NCI-H128 (cell line): ENCODE measurements at regions not wholly inside any gene's neighbourhood (a gene's known extent, or its start where the extent isn't known, plus 50 kb on each side); places are given as distances from the start of the nearest gene placed in this dataset.
"Not testable (repeated sequence)": the region's sequence is repeated elsewhere in the genome, so short reads cannot be mapped to it uniquely, and the experiment has no call there.

Experiments
- DNase-seq: peaks from one replicate; lab custom pipeline; 2025; ENCODE audit not compliant: unreplicated experiment; lab: John Stamatoyannopoulos, UW

DNA sequence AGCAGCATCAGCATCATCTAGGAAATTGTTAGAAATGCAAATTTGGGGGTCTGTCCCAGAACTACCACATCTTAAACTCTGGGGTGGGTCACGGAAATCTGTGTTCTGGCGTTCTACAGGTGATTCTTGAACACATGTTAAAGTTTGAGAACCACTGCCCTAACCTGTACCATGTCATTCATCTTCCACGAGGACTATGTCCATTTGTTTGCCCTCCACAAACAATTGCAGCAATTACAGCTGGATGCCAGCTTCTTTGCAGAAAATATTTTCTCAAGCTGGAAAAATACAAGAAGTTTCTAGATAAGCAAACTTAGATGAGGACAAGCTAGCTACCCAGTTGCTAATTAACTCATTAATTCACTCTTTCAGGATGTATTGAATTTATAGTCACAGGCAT is 54.1 kb downstream of the MAFB start:
- no peak for DNase-seq

DNA sequence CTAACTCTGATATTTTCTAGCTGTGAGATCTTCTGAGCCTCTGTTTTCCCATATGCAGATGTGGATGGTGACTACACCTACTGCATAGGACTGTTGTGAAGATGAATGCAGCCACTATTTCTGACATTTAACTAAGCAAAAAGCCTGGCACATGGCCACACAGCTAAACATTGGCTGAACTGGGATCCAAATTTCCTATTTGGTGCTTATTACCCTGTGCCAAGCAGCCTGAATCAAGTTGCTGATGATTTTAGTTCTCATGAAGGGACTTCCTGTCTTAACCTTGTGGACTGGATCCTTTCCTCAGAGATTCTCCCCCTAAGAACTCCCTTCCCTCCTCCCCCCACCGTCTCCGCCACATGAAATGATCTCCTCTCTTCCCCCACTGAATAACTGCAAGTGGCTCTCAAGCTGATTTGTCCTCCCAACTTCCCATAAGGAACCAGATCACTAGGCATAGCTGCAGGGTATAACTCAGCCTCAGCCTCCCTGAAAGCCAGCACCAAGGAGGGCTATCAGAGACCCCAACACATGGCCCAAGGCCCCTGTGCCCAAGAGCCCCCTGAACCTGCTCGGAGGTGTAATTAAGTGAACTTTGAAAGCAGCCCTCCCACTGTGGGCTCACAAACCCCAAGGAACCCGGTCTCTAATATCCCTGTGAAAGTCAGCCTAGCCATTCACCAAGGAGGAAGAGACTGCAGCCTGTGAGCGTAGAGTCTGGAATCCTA is 55.7 kb downstream of the MAFB start:
- DNase-seq, result no peak

DNA sequence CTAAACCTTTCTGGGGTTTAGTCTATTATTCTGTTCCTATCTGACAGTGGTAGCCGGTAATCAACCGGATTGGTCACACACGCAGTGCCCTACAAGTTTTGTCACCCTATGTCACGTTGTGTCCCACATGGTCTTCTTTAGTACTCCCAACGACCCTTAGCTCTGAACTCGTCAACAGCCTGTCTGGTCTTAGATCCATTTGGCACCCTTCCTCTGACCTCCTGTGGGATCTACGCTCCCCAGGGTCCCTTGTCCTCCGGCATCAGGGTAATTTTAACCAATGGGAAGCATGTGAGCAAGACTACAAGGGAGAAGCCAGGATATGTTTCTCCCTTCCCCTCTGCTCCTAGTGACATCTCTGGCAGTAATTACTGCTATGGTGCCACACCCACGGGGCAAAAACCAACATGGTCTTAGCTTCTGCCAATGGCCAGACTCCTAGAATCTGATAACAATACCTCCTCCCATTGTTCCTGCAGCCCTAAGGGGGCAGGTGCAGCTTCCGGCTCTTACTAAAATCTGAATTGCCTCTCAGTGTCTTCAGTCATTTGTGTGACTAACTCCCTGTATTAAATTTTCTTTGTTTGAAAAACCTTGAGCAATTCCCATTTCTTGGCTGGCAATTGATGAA is 56.6 kb downstream of the MAFB start:
- no peak for DNase-seq

DNA sequence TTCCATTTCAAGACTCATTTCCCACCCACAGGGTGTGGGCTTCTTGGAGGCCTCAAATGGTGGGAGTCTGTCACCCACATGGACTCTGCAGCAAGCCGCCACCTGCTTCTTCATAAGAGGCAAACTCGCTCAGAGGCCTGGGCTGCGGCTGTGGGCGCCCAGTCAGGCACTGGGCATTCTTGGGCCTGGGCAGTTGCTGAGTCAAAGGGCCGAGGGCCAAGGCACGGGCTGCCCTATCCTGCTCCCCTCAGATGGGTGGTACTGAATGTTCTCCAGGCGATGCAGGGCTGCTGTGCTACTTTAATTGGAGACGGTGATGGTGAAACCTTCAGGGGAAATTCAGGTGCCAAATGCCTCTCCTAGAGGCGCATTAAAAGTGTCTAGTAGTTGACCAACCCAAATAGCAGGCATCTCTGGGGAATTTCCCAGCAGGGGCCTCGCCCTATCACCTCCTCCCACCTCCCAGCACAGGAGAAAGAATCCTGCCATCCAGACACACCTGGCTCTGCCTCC is 57.9 kb downstream of the MAFB start:
- no peak for DNase-seq

DNA sequence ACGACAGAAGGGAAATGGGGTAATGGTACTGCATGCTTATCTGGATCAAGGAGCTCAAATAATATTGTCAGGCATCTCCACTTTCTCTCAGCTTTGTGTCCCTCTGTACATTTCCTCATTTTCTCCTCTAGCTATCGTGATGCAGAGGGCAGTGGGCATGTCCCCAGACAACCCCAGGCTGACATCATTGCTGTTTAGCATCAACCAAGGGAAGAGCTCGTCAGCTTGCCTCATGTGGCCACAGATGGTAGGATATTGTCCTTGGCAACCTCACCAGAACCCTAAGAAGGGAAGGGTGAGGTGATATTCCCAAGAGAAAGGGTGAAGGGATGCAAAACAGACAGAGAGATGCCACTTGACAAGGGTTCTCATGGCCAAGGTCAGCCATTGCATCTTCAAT is 58.3 kb downstream of the MAFB start:
- no peak for DNase-seq

DNA sequence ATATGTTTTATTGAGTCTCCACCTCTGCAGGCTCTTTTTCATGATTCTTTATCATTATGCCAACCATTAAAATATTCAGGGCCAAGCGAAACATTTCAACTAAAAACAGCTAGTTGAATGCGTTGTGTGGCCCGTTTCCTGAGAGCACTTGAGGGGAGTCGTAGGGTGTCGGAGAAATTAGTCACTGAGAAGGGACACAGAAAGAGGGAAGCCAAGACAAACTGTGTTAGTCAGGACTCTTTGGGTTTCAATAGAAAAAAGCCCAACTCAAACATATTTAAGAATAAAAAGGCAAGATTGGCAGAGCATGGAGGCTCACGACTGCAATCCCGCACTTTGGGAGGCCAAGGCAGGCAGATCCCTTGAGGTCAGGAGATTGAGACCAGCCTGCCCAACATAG is 58.9 kb downstream of the MAFB start:
- no peak for DNase-seq

DNA sequence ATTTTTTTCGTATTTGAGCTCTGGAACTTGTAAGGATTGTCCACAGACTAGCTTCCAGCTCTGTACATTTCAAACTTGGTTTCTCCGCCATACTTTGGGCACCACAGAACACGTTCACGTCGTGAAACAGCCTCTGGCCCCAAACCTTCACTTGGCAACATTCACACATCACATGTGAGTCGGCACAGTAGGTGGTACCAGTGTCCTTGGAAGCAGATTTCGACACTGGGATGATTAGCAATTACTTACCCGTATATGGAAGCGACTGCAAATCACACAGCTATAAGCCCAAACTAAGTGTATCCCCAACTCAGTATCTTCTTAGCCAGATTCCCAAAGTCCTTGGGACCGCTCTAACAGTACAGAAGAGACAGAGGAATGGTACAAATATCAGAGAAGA is 60.2 kb downstream of the MAFB start:
- no peak for DNase-seq

DNA sequence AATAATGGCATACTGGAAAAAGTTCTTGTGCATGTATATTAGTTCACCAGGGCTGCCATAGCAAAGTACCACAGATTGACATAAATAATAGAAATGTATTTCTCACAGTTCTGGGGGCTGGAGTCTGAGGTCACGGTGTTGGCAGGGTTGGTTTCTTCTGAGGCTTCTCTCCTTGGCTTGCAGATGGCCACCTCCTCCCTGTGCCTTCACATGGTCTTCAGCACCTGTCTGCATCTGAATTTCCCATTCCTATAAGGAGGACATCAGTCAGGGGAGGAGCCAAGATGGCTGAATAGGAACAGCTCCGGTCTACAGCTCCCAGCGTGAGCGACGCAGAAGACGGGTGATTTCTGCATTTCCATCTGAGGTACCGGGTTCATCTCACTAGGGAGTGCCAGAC is 70.0 kb downstream of the MAFB start:
- DNase-seq, result not testable (repeated sequence)

DNA sequence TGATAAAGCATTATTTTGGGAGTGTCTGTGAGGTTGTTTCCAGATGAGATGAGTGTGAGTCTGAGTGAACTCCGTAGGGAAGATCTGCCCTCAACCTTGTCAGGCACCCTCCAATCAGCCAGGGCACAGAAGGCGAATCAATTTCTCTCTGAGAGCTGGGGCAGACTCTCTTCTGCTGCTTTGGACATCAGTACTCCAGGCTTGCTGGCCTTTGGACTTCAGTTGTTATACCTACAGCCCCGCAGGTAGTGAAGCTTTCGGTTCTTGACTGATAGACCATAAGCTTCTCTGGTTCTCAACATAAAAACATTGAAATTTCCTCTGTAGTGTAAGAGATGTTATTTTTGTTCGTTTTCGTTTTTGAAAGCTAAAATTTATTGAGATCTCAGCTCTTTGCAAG is 71.4 kb downstream of the MAFB start:
- DNase-seq, result no peak

DNA sequence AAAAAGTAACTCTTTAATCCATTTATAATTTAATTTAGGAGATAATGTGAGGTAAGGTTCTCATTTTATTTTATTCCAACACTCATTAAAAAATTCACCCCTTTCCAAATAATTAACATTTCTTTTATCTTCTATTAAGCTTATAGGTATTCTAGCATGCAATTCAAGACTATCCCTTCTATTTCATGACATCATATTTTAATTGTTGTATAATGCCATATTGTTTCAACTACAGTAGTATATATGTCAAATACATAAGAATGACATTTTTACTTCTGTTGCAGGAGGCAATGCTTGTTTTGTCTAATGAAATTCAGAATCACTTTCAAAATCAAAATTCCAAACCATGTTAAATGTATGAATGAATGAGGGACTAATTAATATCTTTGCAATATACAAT is 76.2 kb downstream of the MAFB start:
- no peak for DNase-seq

DNA sequence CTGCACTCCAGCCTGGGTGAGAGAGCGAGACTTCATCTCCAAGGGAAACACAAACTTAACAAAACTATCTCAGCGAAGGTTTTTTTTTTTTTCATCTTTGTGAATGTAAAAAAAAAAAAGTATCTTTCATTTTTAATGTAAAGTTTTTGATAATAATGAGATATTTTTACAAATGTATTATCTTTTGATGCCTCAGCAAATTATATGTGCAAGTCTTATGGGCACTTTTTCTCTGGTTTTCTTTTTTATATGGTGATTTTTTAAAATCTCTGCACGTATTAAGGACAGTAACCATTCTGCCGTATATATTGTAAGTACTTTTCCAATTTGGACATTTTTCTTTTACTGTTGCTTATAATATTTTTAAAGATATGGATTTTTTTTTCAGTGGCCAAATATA is 76.8 kb downstream of the MAFB start:
- no peak for DNase-seq

DNA sequence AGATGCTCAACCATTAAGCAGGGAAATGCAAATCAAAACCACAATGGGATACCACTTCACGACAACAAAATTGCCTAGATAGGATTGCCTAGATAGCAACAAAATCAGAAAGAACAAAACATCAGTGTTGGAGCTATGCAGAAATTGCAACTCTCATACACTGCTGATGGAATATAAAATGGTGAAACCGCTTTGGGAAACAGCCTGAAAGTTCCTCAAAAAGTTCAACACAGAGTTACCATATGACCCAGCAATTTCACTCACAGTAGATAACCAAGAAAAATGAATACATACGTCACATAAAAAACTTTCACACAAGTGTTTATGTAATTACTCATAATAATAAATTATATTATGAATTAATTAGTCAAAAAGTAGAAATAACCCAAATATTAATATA is 78.3 kb downstream of the MAFB start:
- DNase-seq, result no peak

DNA sequence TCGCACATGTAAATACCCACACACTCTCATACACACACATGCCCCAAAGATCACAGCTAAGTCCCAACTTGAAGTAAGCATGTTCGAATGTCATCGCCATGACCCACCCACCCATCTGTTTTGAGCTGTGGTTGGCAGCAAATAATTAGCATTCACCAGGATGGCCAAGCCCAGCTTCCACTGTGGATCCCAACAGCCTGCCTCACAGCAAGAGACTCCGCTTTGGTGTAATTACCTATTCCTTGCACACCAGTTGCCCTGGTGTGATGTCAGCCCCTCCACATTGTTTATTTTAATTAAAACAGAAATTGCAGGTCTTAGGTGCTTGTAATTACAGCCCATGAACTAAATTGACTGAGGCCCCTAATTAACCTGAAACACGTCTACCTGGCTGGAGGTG is 81.1 kb downstream of the MAFB start:
- DNase-seq, result no peak

DNA sequence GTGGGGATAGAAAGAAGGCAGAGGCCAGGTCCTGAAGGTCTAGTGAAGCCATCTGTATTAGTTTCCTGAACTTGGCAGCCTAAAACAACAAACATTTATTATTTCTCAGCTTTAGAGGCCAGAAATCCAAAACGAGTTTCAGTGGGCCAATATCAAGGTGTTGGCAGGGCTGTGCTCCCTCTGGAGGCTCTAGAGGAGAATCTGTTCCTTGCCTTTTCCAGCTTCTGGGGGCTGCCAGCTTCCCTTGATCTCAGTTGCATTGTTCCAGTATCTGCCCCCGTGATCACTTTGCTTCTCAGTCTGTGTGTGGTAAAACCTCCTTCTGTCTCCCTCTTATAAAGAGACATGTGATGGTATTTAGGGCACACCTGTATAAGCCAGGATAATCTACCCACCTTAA is 82.4 kb downstream of the MAFB start:
- DNase-seq, result no peak

DNA sequence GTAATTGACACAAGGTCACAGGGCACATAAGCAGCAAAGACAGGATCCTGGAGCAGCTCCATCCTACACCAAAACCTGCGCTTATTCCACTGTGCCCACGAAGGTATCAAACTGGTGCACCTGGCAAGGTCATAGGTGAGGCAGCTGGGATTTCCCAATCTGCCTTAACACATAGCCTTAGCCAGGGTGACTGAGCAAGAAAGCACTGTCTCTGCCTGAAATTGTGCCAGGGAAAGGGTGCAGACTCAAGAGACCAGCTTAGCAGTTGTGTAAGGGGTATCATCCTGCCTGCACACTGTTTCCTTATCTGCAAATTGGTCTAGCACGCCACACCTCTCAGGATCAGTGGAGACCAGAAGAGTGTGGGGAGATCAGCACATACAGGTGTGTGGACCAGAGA is 82.8 kb downstream of the MAFB start:
- DNase-seq, result no peak

DNA sequence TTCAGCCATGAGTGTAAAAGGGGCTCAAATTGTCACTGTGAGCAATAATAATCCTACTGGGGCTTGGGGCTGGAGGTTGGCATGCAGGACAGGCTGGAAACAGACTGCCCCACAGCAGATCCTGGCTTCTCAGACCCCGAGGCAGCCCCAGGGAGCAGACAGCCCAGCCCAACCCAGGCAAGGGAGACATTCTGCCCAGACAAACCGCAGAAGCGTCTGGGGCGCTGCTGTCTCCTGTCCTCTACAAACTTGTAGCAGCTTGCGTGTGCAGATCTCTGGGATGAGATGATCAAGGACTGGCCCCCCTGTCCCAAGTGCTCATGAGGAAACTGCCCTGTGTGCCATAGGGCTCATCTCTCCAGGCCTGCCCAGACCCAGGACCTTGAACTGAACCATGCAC is 84.6 kb downstream of the MAFB start:
- no peak for DNase-seq

DNA sequence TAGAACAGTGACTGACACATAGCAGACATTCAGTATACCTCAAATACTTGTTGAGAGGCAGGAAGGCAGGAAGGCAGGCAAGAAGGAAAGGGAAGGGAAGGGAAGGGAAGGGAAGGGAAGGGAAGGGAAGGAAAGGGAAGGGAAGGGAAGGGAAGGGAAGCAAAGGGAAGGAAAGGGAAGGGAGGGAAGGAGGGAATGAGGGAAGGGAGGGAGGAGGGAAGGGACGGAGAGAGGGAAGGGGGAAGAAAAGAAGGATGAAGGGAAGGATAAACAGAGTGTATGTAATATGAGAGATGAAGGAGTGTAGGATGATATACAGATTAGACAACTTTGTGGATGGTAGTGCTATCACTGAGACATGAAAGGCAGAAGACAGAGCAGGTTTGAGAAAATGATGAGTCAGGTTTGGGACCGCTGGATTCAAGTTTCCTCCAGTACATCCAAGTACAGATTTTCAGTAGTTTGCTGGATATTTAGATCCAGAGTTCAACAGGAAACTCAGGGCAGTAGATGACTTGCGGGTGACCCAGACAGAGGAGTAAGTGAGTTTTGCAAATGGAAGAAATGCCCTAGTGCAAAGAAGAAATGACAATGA is 85.9 kb downstream of the MAFB start:
- no peak for DNase-seq

DNA sequence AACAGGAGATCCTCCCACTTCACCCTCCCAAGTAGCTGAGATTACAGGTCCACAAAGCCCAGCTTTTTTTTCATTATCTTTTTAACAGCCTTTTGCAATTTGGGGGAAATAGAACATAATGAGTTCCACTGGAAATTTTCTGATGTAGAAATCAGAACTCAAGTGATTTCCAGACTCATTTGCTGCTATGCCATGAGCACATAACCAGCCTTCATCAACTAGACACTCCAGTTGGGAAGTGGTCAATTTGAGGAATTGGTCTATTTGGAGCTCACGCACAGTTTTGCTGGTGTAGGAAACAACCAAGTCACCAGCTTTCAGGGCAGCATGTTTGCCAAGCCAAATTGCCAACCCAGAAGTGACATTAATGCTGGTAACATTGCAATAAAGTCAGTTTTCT is 86.7 kb downstream of the MAFB start:
- DNase-seq, result no peak

DNA sequence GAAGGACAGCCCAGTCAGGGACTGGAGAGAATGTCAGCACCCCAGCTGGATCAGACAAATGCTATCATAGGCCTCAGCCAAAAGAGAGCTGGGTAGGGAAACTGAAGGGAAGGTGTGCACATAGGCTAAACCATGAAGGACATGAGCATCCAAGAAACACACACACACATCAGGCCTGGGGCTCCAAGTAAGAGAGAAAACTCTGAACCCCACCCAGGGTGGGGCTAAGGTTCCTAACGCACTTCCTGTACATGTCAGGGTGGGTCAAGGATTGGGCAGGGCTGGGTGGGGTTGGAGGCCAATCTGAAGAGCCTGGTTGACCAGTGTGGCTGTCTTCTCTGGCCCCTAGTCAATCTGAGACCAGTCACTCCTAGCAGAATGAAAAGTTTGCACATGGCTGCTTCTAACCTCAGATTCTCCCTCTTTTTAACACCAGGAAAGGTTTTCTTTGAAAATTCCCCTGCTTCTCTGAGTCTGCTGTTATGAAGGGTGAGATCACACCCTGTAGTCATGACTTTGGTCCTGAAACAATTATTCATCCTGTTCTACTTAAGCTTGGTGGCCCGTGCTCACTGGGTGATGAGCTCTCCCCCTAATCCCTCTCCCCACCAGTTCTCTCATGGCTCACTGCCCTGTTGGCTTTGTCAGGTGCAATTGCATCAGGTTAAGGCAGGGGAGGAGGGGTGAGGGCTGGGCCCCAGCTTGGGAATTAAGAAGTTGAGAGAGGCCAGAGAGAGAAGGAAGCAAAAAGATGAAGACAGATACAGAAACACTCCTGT is 88.4 kb downstream of the MAFB start:
- DNase-seq, result no peak

DNA sequence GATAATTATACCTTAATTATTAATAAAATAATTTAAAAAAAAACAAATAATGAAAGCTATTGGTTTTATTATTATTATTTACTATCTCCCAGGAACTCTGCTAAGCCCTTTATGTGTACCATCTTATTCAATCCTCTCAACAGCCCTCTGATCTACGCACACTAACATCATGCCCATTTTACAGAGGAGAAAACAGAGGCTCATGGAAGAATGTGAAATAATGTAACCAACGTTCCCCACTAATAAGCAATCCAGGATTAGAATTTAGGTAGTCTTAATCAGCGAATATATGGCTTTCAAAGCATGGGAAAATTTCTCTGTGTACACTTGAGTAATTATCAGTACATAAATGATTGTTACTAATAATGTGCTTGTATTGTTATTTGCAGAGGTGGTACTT is 89.0 kb downstream of the MAFB start:
- no peak for DNase-seq

DNA sequence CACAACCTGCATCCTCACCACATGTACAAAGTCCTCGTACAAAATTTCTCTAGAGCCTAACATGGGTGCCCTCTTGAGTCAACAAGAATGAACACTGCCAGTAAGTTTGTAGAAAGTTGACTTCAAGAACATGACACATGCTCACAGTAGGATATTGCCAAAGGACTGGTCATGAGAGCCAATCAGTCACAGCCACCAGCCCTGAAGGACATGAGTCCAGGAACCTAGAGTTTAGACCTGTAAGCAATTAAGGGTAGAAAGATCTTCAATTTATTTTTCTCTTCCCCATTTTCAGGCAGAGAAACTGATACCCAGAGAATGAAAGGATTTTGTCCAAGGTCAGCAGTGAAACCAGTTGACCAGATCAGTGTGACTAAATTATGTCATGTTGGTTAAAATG is 96.1 kb downstream of the MAFB start:
- DNase-seq, result no peak

DNA sequence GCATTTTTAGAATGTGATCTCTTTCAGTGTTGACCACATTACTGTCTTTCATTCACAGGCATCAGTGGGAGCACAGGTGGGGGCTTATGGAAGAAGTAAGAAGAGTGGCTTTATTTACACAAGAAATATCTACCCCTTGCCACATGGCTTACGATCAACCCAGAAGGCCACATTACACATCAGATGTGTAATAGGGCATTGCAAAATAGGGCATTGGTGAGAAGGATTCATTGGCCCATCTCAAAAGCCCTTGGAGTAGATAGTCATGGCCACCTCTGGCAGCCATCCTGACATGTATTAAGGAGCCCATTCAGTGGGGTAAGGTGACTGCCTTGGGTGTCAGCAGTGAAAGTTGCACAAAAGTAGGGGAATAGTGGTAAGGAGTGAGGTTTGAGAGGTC is 97.5 kb downstream of the MAFB start:
- DNase-seq, result no peak
